GM21786 (cell line): ENCODE measurements at regions not wholly inside any gene's neighbourhood (a gene's known extent, or its start where the extent isn't known, plus 50 kb on each side); places are given as distances from the start of the nearest gene placed in this dataset.

ENCODE experiments used
- ATAC-seq: cut with Tn5 transposase; IDR thresholded peaks from one replicate; pipeline ENCODE4 v1.9.1; 2021; ENCODE audit not compliant: unreplicated experiment

DNA sequence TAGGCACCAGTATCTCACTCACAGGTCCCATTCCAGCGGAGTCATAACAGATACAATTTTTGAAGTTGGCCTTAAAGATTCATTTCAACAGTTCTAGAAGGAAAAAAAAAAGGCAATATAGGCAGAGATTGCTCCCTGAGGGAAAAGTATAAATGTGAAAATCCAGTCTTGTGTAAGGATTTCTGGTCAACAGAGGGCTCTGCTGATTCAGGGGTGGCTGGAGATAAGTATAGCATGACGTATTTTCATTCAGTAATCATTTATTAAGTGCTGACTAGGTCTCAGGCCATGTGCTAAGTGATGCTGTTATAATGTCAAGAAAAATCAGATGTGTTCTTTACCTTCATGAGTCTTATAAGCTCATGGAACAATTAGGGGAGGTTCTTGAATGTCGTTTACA is 377.3 kb upstream of the MEF2C start:
- ATAC-seq = no peak

DNA sequence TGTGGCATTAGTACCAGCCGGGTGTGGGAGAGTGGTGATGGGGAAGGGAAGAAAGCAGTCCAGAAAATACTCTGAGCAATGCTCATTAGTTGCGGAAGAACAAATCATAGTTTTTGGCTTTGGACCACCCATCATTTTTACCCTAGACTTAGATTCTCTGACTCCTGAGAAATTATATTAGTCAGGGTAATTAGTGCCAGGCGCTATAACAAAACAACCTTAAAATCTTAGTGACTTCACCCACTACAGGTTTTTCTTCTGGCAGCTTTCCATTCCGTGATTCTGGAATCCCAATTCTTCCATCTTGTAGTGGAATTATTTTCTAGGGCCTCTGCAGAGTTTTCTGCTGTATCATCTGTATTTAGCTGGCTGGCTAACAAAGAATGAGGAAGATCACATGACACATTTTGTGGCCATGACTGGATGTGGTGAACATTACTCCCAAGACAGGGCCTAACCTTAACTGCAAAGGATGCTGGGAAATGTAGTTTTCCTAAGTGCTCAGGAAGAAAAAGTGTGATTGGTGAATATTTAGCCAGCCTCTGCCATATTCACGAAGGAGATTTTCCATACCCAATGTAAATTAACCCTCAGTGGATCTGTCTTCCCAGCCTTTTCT is 373.0 kb upstream of the MEF2C start:
- no peak for ATAC-seq

DNA sequence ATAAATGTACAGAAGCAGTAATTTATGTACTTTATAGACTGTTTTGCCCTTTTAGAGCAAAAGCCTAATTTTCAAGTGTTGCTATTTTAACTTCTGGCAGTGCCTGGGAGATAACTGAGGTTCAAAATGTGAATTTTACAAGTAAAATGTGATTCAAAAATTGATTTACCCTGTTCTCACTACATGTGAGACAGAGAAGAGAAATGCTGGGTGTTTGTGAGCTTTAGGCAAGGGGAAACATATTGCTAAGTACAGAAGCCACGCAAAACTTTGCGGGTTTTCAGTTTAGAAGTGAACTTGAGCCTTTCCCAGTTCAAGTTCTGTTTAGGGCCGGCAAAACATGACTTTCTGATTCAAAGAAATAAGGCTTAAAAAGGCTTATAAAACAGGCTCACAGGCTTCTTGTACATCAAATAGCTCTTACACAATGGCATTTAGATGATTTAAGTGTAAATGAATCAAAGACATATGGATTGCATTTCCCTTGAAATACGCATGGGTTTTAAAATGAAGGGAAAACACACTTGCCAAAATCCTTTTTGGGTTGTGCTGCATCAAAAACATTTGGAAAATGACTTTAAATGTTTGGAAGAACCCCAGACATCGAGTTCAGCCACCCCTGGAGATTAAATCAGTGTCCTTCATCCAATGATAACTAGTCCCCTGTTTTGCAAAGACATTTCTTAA is 370.8 kb upstream of the MEF2C start:
- no peak for ATAC-seq

DNA sequence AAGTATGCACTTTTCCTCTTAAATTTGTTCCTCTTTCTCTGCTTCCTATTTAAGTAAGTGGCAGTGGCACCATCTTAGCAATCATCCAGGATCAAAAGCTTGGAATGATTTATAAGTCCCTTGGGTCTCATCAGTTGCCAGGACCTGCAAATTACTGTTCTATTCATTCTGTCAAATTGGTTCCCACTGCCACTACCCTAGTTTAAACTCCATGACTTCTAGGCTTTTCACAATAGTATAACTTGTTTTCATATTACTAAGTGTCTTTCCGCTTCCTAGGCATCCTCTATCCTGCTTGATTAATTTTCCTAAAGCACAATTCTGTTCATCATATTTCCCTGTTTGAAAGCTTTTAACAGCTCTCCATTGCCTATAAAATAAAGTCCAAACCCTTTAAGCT is 363.9 kb upstream of the MEF2C start:
- ATAC-seq = no peak

DNA sequence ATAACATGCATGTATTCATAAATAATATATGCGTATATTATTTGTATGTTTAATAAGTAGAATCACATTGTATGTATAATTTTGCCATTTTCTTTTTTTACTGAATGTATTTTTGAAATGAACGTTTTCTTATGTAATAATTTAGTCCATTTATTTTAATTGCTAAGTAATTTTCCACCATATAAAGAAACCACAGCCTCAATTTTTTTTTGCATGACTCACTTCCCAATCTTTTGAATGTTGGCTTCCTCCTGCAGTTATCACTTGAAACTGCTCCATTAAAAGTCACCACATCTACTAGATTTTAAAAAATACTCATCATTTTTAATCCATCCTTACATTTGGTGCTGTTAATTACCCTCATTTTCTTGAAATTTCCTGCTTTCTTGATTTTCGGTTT is 363.3 kb upstream of the MEF2C start:
- ATAC-seq = no peak

DNA sequence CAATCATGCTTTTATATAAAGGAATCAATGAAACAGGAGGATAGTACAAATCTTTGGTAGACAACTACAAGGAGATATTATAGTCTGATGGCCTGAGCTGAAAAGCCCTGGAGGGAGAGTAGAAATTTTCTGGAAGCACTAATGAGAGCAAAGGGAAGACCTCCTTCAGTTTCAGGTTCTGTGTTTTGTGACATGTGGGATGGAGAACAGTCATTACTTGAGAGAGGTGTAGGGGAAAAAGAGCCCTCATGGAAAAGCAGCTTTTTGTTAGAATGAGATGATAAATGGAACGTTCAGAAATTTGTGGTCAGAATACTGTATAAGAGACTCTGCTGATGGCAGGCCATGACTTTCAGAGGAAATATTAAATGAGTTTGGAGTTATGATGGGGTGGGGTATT is 360.6 kb upstream of the MEF2C start:
- ATAC-seq = no peak

DNA sequence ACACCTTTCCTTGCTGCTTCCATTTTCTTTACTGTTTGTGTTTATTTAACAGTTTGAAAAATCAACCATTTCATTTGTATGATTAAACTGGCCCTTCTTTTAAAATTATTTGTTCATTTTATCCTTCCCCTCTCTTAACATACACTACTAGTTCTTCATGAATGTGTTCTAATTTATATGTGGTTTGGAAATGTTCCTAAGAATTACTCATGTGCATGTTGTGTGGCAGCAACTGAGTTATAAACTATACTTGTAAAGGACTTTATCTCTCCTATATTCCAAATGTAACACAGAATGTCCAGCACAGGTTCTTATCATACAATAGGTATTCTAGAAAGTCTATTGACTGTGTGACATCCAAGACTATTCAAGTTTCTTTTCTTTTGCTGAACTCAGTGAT is 358.2 kb upstream of the MEF2C start:
- ATAC-seq = no peak

DNA sequence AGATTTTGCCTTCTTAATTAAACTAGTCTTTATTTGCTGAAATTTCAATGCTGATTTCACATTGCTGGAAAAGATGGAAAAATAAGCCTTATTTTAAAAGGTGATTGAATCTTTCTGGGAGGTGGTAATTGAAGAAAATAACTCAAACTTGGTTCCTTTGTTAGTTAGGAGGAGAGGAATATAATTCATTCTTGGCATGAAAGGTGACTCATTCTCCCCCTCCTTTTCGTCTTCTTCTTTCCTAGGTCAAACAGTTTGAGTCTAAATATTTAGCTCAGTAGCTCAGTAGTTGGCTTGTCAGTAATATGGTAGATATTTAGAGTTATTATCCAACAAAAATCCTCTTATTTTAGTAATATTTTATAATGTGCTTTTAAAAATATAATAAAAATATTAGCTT is 353.9 kb upstream of the MEF2C start:
- no peak for ATAC-seq

DNA sequence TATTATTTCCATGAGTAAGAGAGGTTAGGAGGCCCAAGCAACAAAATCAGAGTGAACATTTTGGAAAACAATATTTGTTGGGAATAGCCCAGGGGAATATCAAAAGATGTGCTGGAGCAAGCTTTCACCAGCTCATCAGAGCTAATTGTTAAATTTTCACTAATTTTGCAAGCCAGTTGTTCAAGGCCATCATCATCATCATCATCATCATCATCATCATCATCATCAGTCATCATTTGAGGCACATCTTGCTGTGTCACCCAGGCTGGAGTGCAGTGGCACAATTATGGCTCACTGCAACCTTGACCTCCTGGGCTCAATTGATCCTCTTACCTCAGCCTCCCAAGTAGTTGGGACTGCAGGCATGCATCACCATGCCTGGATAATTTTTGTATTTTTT is 350.5 kb upstream of the MEF2C start:
- ATAC-seq = no peak

DNA sequence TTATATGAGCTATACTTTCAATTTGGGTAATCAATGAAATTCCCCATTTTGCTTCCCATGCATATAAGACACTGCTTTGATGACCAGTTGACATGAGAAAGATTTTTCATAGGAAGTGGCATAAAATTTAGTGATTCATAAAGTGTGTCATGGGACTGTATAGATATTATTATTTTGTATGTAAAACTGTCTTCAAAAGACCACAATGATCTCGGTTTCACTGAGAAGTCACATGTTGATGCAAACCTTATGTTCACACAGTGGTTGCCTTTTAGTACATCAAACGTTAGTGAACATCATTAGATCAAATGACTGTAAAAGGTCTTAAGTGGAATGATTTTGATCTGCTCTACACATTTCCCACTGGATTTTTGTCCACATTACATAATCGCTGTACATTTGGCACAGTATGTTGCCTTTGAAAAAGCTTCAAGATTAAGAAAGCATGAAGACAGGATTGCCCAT is 349.2 kb upstream of the MEF2C start:
- ATAC-seq = peak; percentile 99

DNA sequence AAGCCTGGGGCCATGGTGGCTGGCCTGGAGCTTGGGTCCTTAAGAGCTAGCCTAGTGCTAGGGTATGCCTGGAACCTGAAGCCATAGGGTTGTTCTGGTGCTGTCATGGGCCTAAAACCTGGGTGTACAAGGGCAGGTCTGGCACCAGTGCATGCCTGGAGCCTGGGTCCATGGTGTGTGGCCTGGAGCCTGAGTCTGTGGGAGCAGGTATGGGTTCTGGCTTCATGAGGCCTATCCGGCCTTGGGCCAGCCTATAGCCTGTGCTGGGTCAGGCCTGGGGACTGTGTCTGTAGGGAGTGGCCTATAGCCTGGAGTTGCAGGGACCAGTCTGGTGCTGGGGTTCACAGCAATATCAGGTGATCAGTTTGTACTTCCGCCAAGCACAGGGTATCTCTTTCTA is 347.2 kb upstream of the MEF2C start:
- no peak for ATAC-seq

DNA sequence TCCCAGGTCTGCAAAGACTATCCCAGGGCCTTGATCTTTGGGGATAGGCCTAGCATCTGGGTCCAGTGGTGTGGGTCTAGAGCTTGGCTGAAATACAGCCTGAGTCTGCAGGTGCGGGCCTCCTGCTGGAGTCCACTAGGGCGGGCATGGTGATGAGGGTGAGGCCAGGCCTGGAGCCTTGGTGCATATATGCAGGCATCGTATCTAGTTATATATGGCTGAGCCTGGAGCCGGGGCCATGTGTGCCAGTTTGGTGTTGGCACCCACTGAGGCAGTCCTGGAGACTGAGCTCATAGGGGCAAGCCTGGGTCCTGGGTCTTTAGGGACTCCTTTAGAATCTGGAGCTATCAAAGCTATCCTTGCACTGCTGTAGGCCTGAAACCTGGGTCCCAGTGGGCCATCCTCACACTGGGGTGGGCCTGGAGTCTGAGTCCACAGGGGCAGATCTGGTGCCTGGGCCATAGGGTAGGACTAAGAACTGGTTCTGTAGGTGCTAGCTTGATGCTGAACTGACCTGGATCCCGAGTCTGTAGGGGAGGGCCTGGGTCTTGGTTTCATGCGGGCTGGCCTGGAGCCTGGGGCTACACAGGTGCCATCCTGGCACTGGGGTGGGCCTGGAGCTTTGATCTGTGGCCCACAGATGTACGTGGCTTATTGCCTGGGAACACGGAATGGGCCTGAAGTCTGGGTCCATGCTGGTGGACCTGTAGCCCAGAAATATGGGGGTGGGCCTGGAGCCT is 346.5 kb upstream of the MEF2C start:
- ATAC-seq = no peak

DNA sequence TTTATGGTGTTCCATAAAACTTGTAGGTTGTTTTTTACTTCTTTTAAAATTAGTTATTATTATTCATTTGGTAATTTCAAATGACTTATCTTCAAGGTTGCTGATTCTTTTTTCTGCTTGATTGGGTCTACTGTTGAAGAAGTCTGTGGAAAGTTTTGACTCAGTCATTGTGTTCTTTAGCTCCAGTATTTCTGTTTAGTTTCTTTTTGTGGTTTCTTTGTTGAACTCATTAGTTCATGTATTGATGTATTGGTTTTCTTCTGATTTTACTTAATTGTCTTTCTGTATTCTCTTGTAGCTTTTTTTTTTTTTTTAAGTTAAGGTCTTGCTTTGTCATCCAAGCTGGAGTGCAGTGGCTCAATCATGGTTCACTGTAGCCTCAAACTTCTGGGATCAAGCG is 345.4 kb upstream of the MEF2C start:
- no peak for ATAC-seq

DNA sequence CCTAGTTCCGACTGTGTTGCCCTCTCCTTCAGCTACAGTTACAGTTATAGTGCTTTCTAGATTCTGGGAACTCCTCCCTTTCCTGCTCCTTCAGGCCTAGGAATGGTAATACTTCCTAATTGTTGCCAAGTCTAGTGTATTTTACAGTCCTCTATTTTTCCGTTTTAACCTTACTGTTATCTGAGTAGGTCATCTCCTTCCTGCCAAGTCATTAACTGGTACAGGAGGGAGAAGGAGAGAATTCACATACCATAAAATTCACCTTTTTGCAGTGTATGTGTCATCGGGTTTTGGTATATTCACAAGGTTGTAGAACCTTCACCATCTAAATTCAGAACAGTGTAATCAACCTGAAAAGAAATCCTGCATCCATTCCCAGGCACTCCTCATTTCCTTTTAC is 335.4 kb upstream of the MEF2C start:
- no peak for ATAC-seq

DNA sequence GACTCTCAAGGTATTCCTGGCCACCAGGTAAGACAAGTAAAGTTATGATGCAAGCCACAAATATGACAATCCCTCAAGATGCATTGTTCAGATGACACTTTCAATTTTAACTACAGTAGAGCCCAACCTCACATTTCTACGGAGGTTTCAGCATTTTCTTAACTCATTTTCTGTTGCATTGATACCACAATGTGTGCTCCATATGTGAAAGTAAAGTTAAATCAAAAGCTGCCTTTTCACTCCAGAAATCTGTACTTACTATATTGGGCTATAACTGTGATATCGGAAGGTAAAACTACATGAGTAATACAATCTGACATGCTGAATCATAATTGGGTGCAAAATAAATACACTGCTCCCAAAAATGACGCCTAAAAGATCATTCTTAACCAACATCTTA is 333.6 kb upstream of the MEF2C start:
- ATAC-seq = no peak

DNA sequence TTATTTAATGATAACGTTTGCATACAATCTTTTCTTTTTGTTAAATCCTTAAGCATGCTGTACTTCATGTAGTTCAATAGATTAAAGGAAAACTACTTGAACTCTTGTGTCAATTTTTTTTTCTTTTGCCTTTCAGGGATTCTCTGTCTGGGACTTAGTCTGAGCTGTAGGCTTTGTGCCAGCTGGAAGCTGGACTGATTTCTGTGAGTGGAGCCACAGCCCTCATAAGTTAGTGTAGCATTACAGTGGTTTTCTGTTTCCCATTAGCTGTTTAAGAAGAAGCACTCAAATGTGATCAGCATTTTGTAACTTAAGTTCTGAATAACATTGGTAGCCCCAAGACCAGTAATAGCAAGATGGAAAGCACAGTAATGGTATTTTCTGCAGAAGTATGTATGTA is 330.6 kb upstream of the MEF2C start:
- ATAC-seq = no peak

DNA sequence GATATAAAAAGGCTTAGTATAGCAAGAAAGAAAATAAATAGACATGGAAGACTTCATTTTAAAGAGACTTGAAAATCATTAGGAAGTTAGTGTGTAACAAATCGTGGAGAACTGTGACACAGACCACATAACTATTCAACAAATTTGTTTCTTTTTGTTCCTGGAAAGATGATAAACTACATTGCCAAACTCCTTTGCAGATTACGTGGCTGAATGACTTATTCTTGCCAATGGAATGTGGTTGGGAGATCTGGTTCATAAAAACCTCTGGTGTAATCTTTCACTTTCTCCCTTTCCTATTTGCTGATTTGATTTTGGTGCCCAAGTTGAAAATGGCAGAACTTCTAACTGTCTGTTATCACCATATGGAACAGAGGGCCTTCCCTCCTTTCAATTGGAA is 328.9 kb upstream of the MEF2C start:
- no peak for ATAC-seq

DNA sequence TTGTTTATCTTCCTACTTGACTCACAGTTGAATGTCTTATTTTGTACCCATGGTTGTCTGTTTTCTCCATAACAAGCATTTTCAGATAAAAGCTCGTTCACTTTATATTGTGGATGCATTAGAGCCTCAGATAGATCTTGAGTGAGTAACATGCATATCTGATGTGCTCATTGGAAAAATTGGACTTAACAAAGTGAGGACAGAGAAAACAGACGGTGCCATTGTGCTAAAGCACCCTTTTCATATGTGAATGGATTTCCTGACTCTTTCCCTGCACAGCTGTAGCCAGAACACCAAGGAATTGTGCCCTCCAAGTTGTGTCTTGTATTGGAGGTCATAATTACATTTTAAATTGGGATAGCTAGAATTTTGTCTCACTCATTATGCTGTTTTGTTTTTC is 325.8 kb upstream of the MEF2C start:
- ATAC-seq = no peak

DNA sequence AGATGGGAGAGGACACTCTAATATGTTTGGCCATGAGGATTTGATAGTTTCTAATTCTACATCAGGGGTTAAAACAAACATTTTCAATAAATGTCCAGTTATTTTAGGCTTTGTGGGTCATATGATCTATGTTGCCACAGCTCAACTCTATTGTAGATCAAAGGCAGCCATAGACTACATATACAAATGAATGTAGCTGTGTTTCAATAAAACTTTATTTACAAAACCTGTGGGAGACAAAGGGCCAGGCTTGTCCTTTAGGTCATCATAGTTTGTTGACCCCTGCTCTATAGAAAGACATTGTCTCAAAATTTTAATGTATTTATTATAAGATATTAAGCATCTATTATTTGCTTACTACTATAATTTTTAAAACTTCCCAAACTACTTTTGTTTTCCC is 325.4 kb upstream of the MEF2C start:
- no peak for ATAC-seq

DNA sequence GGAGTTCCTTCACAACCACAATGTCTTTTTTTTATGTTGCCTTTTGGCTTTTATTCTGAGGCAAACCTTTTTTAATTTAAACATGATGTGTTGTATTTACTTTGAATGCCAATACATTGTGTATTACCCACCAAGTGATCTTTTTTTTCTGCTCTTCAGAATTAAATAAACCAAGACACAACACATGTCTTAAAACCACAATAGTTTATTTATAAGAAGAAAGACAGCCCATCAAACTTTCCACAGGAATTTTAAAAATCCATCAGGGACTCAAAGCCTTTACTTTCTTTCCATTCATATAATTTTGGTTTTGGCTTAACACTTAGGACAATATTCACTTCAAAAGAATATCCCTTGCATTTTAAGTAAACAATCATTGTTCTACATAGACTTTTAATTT is 321.8 kb upstream of the MEF2C start:
- ATAC-seq = no peak

DNA sequence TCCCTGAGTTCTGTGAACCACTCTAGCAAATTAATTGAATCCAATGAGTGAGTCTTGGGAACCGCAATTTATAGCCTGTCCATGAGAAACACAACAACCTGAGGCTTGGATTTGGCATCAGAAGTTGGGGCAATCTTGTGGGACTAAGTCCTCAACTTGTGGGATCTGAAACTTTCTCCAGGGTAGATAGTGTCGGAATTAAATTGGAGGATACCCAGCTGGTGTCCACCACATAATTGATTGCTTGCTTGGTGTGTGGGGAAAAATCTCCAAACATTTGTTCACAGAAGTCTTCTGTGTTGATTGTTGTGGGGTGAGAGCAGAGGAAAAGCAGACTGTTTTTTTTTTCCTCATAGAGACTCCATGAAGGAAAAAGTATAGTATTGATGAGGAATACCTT is 320.6 kb upstream of the MEF2C start:
- no peak for ATAC-seq

DNA sequence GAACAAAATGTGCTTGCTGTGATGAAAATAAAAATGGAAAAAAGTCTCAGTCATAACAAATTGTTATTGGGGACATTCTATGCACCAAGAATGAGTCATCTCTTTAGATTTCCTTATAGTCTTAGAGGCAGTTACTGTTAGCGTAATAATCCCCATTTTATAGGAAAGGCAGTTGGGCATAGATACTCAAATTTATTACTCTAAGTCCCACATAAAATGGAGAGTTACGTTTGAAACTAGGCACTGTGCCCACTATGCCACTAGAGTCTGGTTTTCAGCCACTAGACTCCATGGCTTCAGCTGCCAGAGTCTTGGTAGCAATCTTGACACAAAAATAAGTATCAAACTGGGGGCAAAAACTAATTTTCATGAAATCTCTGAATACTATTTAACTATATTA is 317.9 kb upstream of the MEF2C start:
- ATAC-seq = no peak
